GM18511 (cell line): ENCODE measurements at regions not wholly inside any gene's neighbourhood (a gene's known extent, or its start where the extent isn't known, plus 50 kb on each side); places are given as distances from the start of the nearest gene placed in this dataset.
A peak's percentile ranks its signal among the peaks of the same experiment; 100 is the strongest.

Experiments used
- ATAC-seq: cut with Tn5 transposase; IDR thresholded peaks from one replicate; pipeline ENCODE4 v1.9.1; 2021; ENCODE audit warnings: mild to moderate bottlenecking, moderate library complexity; ENCODE audit not compliant: unreplicated experiment

DNA sequence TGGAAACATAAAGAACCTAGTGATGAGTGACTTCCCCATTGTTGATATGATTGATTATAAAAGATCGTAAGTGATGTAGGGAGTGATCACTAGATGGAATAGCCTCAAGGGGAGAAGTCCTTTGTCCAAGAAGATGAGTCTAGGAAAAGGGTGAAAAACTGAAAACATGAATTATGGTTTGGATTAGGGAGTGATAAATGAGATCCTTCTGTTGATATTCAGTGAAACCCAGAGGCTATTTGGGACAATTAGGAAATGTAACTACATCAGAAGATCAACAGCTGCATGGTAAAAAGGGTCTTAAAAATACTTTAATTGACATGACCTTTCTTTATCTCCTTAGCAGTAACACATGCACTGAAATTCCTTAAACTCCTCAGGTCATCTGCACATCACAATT lies 124.0 kb upstream of the UNC5C start:
- no peak for ATAC-seq

DNA sequence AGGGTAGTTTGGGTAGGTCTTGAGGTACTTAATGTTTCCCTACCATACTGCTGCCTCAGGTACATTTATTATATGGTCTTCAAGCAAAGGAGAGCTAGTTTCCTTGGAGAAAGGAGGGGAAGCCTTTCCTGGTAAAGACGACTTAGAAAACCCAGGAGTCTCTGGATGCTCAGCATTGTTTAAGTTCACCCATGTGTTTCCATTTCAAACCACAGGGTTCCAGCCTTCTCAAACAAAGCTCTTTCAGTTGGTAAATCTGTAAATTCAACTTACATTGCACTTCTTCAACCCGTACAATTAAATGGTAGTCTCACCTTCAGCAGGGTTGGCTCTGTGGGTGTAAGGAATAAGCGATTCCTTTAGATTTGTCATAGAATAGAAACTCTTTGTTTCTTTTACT lies 111.9 kb upstream of the UNC5C start:
- no peak for ATAC-seq

DNA sequence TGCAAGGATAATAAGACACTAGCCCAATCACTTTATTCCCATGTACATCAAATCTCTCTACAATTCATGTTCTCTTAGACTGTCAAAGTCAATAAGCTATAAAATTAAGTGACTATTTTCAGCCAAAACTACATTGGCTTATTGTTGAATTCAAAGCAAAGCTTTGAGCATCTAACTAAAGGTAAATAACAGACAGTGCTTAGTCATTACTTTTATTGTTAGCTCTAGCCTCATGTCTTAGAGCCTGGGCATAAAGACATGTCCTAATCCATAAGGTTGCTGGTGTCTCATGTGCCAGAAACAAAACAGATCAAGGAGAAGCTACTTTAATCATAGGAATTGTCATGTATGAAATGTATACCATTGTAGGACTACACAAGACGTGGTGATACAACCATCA lies 103.1 kb upstream of the UNC5C start:
- ATAC-seq: no peak

DNA sequence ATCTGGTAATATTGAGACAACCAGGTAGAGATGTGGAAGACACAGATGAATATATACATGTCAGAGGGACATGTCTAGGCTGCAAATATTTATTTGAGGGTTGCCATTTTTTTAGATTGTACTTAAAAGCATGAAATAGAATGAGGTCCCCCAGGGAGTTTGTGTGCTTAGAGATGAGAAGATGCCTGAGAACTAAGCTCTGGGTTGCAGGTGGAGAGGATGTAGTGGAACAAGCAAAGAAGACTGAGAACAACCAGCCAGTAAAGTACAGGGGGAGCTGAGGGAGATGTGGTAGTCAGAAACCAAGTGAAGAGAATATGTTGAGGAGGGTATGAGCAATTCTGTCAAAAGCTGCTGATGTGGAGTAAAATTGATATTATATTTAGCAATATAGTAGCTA lies 95.6 kb upstream of the UNC5C start:
- ATAC-seq: no peak

DNA sequence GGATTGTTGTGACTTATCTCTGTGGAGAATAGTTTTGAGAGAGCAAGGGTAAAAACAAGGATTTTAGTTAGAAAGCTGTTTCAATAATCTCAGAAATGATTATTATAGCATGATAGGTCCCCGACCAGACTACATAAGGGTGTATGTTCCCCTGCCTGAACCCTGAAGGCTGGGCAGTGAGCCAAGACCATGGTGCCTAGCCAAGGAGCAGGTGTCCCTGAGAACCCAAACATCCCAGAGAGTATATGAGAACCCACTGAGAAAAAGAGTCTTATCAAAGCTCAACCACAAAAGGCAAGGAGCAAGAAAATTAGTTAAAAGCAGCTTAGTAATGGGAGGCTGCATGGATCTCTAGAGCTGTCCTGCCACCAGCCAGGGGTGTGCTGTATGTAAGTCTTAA lies 94.9 kb upstream of the UNC5C start:
- no peak for ATAC-seq

DNA sequence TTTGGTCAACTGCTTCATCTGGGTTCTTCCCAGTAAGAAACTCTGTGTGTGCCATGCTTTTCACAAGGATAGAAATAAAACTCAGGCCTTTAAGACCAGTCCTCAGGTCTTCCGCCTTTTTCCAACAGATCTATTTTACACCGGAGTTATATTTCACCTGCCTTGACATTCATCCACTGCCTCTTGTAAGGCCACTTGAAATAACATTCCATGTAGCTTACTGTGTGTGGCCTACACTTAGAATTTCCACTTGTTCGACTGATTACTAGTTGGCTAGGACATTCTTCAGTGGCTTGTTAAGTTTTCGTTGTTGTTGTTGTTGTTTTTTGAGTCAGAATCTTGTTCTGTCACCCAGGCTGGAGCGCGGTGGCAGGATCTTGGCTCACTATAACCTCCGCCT lies 92.8 kb upstream of the UNC5C start:
- no peak for ATAC-seq

DNA sequence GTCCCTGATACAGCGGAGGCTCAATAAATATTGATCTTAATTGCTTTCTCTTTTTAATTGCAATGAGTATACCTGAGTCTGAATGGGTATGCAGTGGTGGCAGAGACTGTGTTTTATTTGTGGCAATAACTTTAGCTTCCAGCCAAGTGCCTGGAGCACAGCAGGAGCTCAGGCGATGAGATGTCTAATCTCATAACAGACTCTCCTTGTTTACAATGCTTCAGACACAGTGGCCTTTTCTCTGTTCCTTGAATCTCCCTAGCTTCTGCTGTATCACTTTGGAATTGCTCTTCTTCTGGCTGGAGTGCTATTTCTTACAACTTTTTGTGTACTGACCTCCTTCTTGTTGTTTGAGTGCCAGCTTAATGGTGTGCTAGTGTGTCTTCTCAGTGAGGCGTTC lies 91.5 kb upstream of the UNC5C start:
- no peak for ATAC-seq

DNA sequence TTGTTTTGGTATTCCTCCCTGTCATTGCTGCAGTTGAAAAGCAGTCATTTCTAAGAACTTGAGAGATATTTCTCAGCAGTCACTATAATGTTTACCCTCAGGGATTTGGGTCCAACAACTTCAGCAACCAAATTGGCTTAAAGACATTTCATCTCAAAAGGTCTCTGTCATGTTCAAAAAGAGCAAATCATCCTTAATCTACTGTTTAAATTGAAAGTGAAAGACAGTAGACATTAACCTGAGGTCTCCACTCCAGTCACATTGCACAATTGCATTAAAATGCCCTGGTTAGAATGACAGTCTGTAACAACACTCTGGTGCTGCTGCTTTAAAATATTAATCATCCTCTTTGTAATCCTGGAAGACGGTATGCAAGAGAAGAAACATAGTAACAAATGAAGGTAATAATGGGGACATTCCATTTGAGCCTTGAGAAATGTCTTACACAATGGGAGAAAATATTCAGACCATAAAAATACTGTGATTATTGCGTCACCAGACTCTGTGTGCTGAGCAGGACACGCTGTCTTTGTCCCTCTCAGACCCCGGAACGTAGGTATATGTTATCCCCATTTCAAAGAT lies 90.2 kb upstream of the UNC5C start:
- no peak for ATAC-seq

DNA sequence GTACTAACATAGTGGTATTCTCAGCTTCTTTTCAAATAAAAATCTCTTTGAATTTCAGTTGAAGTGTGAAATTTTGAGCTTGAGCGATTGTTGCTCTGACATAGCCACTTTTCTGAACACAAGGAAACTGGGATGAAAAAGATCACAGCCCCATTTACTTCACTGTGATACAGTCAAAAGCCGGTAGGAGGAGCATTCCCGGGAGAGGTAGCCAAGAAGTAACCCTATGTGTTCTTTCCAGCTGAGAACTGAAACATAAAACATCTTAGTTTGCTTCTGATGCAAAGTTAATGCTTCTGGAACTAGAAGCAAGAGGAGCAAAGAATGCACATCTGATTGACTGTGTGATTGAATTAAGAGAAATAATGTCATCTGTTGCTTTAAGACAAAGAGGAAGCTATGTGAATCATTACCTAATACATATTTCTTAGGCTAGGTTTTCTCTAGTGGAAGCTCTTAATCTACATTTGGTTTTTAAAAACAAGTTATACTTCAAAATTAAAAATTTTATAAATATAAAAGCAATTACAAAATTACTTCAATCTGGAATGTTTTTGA lies 88.3 kb upstream of the UNC5C start:
- ATAC-seq: no peak

DNA sequence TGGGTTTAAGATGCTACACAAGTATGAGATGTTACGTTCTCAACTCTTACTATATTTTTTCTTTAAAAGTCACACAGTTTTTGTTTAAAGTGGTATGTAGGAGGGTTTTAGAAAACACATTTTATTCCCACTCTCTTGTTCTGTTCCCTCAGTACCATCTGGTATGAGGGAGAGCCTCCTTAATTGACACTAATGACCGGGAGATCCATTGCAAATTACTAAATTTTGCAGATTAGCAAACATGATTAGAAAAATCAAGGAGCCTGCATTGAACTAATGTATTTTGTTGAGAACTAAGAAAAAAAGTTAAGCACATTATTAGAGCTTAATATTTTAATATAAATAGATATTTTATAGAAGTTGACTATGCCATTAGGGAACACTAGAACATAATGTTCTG lies 87.3 kb upstream of the UNC5C start:
- no peak for ATAC-seq

DNA sequence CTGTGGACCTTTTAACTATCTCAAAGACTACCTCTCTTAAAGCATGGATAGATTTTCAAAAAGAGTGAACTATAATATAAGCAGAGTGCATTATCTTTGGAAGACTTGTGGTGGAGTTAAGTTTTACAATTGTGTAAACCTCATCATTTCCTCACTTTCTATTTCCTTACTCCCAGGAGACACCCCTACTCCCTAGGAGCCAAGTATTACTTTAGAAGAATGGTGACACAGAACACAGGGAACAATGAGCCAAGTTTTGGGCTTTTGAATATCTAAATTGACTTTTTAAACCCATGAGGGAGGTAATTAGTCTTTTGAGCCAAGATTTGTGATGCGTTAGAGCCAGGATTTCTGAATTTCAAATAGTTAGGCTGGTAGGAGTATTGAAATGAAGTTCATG lies 78.9 kb upstream of the UNC5C start:
- ATAC-seq: no peak

DNA sequence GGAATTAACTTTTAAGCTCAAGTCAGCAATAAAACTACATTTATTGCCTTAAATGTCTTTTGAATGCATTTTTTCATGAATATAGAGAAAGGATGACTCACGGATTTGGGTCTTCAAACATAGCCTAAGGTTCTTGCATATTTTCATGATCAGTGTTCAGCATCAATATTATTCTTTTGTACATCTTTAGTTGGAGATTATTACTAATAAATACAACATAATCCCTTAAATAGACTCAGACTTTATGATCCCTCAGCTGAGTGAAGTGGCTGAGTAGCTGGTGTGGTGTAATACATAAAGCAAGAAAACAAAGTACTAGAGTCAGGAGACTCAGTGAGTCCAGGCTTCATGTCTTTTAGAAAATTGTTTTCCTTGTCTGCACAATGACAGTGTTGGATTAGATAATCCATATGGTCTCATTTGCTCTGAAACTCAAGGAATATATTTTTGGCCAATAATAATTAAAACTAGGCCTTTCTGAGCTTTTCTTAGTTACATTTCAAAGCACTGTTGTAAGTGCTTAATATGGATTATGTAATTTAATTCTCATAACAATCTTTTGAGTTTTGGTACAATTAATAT lies 78.3 kb upstream of the UNC5C start:
- no peak for ATAC-seq

DNA sequence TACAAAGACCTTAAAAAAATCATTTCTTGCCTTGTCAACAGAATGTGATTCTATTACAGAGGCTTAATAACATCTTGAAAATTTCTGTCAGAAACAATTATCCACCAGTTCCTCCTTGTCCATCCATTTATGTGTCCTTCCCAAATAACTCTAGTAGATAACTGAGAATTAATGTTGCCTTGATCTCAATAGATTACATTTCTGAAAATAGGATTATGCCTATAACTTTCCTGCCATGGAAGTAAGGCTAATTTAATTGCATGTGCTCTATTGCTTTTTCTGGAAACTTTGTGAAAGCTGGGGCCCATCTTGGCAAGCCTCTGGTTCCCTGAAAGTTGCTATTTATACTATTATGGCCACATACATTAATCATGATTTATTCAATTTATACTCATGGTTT lies 76.2 kb upstream of the UNC5C start:
- ATAC-seq: no peak

DNA sequence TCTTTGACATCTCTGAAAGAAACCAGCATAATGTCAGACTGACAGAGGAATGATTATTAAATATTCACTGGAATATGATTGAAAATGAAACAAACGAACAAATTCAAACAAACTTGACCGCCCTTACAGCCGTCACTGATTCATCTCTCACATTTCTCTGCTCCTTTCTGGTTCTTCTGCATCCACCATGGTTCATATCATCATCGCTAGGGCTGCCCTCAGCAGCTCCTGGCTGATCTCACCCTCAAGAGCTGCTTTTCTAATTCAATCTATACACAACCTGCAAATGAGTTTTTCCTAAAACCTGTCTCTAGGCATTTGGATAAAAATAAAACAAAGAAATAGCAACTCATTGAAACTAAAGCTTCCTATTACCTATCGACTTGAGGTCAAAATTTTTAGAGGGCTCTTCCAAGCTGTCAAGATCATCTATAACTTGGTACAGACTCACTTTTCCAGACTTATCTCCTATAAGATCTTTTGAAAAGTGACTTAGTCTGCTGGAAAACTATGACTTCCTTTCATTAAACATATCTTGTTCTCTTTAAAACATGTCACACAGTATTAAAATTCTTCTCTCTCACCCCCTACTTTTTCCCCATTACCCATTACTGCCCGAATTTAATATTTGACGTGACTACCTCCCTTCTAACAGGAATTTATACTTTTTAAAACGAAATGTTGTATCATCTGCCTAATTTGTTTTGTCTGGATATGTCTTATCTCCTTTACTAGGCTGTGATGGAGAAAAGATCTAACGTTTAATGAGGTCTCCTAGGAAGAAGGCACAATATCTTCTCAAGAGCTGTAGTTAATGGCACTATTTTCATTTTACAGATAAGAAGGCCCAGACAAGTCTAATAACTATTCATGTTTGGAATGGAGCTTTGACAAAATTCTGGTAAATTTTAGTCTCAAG lies 71.0 kb upstream of the UNC5C start:
- ATAC-seq: no peak

DNA sequence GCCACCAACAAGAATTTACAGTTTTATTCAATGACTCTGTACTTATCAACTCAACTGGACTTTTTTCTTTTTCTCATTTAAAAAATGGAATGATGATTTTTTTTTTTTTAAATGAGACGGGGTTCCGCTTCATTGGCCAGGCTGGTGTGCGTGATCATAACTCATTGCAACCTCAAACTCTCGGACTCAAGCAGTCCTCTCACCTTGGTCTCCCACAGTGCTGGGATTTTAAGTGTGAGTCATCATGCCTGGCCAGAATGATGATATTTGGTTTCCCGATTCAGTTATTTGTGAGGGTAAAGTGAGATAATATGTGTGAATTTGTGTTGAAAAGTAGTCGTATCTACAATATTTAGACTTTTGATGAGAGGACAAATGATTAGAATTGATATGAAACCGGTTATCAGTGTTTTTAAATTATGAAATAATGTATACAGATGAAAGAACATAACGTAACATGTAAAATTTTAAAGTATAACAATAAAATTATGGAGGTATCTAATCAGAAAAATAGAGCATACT lies 66.0 kb upstream of the UNC5C start:
- ATAC-seq: no peak

DNA sequence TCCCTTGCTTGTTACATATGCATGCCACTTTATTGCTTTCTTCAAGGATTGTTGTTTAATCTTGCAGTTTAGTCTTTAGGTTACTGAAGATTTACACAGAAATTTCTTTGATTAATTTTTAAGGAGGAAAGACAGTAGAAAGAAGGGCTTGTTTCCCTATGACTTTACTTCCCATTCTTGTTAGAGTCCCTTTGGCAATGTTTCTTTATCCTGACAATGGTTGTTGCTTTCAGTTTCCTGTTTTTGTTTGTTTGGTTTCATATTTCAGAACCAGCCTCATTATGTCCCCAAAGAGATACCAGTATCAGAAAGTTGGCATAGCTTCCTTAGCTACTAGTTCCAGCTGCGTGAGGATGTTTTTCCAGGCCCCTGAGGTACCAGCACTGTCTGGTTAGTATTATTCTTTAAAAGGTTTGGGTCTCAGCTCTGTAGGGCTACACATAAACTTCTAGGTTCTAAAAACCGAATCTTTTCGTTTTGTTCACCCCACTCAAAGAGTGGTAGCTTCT lies 61.3 kb upstream of the UNC5C start:
- ATAC-seq: no peak

DNA sequence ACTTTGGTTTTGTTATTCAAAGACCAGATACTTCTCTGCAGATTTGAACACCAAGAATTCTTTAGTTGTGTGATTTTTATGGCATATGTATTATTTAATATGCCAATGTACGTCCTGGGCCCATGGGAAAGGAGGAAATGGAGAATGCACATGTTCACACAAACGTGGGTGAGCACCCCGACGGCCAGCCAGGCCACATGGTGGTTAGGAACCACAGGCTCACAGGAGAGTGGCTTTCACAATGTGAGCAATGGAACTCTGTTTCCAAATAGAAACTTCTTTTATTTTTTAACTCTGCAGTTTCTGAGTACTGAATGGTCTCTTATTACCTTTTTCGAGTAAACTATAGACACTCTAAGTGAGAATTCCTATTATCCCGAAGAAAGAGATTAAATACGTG lies 58.0 kb upstream of the UNC5C start:
- no peak for ATAC-seq

DNA sequence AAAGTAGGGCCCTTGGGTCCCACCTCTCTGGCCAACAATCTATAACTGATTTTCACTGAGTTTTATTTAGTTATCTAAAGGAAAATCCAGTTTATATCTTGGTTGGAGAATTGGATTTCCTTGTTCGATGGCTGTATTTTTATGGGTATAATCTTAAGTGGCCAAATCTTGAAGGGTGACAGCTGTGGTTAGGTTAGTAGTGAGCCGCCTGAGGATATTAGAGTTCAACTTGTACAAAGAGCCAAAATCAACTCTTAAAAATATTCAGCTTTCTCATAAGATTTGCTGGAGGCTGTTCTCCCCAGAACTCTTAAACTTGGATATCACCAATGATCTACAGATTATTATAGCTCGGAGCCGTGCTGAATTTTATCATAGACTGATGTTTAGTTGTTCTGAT lies 54.6 kb upstream of the UNC5C start:
- ATAC-seq: no peak

DNA sequence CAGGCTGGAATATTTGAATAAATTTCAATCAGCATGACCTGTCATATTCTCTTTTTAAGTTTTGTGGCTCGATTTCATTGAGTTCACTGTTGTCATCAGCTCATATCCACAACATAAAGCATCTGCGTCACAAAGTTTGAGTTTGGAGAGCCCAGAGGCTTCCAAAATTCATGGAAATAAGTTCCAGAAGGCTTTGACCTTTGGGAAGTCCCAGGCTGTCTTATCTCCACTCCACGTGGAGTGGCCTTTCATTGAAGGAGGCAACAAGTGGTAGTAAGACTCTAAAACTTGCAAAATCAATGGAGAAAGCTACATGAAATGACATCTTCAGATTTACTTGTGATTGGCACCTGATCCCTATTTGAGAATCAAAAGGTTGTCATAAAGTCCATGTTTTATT lies 54.1 kb upstream of the UNC5C start:
- ATAC-seq: no peak

DNA sequence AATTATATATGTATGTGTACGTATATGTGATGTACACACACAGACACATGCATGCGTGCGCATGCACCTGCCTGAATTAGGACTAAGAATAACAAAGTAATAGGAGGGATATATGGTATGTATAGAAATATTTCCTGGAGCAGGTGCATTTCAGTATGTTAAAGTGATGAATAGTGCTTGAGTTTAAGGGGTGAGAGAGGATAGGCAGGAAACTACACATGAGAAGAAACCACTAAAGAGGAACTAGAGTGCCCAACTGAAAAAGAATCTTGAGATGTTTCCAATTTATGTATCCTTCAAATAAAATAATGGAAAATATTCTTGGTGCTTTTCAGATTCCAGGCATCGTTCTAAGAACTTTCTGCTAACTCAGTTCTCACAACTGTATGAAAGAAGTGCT lies 52.6 kb upstream of the UNC5C start:
- ATAC-seq: no peak

DNA sequence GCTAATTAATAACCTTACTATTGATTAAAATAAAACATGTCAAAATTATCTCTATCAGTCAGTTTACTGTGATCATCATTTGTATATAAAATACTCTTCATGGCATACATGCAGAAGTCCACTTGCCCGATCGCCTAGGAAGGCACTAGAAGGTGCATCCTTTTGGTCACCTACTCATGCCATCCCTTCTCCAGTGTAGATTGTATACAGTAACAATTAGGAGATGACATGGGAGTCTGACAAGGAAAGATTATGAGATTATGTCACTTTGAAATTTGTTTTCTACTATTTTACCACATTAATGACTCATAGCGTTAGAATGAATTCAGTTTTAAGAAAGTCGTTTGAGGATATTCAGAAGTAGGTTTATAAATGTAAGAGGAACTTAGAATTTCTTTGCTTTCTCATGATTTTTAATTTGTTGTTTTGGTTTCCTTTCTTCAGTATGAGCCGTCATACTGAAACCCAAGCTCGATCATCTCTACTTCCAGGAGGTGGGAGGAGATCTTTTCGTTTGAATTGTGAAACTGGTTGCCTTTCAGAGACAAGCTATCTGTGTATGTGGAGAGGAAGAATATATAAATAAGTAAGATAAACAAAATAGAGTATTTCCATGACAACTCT lies 51.1 kb upstream of the UNC5C start:
- ATAC-seq: peak; percentile 93
